ENCODE measurements at regions not wholly inside any gene's neighbourhood (a gene's known extent, or its start where the extent isn't known, plus 50 kb on each side); places are given as distances from the start of the nearest gene placed in this dataset.

DNA sequence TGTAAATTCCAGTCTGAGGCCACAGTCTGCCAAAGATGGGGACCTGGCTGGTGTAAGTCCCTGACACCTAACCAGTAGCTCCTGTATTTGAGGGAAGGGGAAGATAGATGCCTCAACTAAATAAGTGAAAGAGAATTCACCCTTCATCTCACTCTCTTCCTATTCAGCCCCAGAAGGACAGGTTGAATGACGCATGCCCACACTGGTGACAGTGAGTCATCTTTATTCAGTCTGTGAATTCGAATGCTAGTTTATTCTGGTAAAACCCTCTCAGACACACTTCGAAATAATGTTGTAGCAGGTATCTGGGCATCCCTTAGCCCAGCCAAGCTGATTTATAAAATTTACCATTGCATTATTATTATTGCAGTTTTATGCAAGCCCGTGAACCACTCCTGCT is 617.0 kb upstream of the PRMT6 start:
- DNase-seq (ENCODE audit: low spot score in 2 of 2) (no peak), ATAC-seq (replicated peaks; ENCODE audit: extremely low read depth, poor library complexity, severe bottlenecking) (no peak)
- no peak overlapping the region for H3K27ac Mint-ChIP-seq (ENCODE audit: low read depth)
- no peaks in the 10 kb centered on the region for H3K27me3 Mint-ChIP-seq
- H3K4me3 Mint-ChIP-seq, result no peak overlapping the region
- peaks cover 19% of the 10 kb centered on the region for H3K9me3 Mint-ChIP-seq
- no peaks in the 10 kb centered on the region for H3K4me1 Mint-ChIP-seq
- H3K36me3 Mint-ChIP-seq (ENCODE audit: insufficient read depth), result no peaks in the 10 kb centered on the region

GRCh38 chr1:106447466-106447865 is 609.0 kb upstream of the PRMT6 start:
- no peaks in the 10 kb centered on the region for H3K4me1 Mint-ChIP-seq
- no peak overlapping the region for H3K27ac Mint-ChIP-seq (ENCODE audit: low read depth)
- no peaks in the 10 kb centered on the region for H3K36me3 Mint-ChIP-seq (ENCODE audit: insufficient read depth)
- H3K27me3 Mint-ChIP-seq, result no peaks in the 10 kb centered on the region
- no peak for DNase-seq (ENCODE audit: low spot score in 2 of 2)
- H3K4me3 Mint-ChIP-seq, result no peak overlapping the region
- peaks cover 10% of the 10 kb centered on the region for H3K9me3 Mint-ChIP-seq
- no peak for ATAC-seq (replicated peaks; ENCODE audit: extremely low read depth, poor library complexity, severe bottlenecking)

DNA sequence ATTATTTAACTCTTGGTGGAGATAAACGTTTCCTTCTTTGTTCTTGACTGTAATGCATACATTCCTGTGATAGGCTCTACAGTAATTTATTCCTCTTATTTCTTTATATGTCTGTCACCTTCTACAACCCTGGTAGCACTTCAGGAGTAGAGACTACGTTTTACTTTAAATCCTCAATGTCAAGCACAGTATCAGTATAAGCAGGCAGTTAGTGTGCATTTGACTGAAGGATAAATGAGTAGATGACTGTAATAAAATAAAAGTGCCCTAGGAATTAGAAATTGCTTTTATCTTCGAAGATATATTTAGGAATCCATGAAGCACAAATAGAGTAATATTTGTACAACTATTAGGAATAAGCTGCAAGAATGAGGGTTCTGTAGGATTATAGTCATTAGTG is 599.6 kb upstream of the PRMT6 start:
- H3K27me3 Mint-ChIP-seq, result no peaks in the 10 kb centered on the region
- H3K27ac Mint-ChIP-seq (ENCODE audit: low read depth), result no peak overlapping the region
- H3K9me3 Mint-ChIP-seq, result peaks cover 11% of the 10 kb centered on the region
- DNase-seq (ENCODE audit: low spot score in 2 of 2) (no peak), ATAC-seq (replicated peaks; ENCODE audit: extremely low read depth, poor library complexity, severe bottlenecking) (no peak)
- H3K4me3 Mint-ChIP-seq, result no peak overlapping the region
- no peaks in the 10 kb centered on the region for H3K4me1 Mint-ChIP-seq
- no peaks in the 10 kb centered on the region for H3K36me3 Mint-ChIP-seq (ENCODE audit: insufficient read depth)

DNA sequence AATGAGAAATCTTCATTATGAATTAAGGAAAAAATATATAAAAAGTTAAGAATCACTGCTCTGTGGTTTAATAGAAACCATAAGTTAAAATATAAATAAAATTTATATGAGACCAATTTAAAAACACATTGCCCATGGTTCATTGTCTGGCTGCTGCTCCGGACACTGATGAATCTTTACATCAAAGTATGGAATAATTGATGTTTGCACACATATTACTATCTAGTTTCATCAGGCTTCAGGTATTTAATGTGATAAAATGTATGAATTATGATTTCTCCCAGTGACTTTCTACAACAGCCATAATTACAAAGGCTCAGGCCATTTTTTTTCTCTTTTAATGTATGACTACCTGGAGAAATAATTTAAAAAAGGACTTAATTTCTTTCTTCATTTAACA is 599.1 kb upstream of the PRMT6 start:
- Mint-ChIP-seq H3K36me3 (ENCODE audit: insufficient read depth) (no peaks in the 10 kb centered on the region), H3K27me3 (no peaks in the 10 kb centered on the region), H3K4me3 (no peak overlapping the region), H3K9me3 (peaks cover 11% of the 10 kb centered on the region), H3K4me1 (no peaks in the 10 kb centered on the region), H3K27ac (ENCODE audit: low read depth) (no peak overlapping the region)
- ATAC-seq (replicated peaks; ENCODE audit: extremely low read depth, poor library complexity, severe bottlenecking), result no peak
- no peak for DNase-seq (ENCODE audit: low spot score in 2 of 2)

DNA sequence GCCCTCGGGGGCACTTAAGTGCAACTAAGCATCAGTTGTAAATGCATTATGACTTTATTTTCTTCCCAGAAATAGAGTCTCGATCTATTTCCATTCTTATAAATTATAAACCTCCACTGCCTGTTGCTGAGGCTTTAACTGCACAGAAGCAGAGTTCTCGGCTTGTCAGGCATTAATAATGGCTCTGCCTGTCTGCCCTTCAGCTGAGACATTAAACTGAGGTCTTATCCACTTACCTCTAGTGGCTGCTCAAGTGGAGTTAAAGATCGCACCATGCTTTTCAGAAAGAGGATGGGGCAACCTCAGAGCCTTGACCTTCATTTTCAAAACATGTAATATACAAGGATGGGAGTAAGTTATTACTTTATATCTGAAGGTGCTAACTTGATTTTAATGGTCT is 597.6 kb upstream of the PRMT6 start:
- DNase-seq (ENCODE audit: low spot score in 2 of 2) (no peak), ATAC-seq (replicated peaks; ENCODE audit: extremely low read depth, poor library complexity, severe bottlenecking) (no peak)
- peaks cover 6% of the 10 kb centered on the region for H3K9me3 Mint-ChIP-seq
- no peaks in the 10 kb centered on the region for H3K4me1 Mint-ChIP-seq
- no peak overlapping the region for H3K27ac Mint-ChIP-seq (ENCODE audit: low read depth)
- H3K4me3 Mint-ChIP-seq, result no peak overlapping the region
- H3K36me3 Mint-ChIP-seq (ENCODE audit: insufficient read depth), result no peaks in the 10 kb centered on the region
- H3K27me3 Mint-ChIP-seq, result no peaks in the 10 kb centered on the region

DNA sequence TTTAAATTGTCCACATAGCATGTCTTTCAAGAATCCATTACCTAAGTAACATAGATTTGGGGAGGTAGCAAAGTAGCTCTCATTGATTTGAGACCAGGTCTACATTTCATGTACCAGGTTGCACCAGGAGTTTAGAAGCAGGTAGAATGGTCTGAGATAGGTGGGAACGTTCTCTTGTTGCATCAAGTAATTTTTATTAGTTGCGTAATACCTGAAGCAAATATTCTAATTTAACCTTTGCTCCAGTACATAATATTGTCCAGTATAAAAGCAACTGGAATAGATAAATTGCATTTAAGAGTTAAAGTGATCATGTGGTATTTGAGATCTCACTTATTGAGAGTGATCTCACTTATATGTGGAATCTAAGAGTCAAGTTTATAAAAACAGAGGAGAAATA is 597.1 kb upstream of the PRMT6 start:
- Mint-ChIP-seq H3K27ac (ENCODE audit: low read depth) (no peak overlapping the region), H3K9me3 (peaks cover 6% of the 10 kb centered on the region), H3K4me1 (no peaks in the 10 kb centered on the region), H3K27me3 (no peaks in the 10 kb centered on the region), H3K4me3 (no peak overlapping the region), H3K36me3 (ENCODE audit: insufficient read depth) (no peaks in the 10 kb centered on the region)
- ATAC-seq (replicated peaks; ENCODE audit: extremely low read depth, poor library complexity, severe bottlenecking), result no peak
- no peak for DNase-seq (ENCODE audit: low spot score in 2 of 2)

DNA sequence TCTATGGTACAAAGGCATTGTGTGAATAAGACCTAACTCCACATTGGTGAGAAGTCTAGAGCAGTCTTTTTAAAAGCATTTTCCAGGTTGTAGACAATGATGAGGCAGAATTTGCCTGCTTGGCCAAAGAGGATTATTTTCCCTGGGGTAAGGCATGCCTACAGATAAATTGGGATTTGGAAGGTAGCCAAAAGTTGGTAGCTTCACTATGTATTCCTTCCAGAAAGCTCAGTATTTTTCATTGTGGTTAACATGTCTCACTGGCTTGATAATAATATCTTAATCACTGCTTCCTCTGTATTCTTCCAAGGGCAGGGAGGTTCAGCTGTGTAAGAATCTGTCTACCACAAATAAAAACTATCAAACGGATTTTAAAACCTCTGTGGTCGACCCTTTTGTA is 590.8 kb upstream of the PRMT6 start:
- Mint-ChIP-seq H3K4me3 (no peak overlapping the region), H3K27ac (ENCODE audit: low read depth) (no peak overlapping the region), H3K36me3 (ENCODE audit: insufficient read depth) (no peaks in the 10 kb centered on the region), H3K27me3 (no peaks in the 10 kb centered on the region), H3K4me1 (no peaks in the 10 kb centered on the region), H3K9me3 (peaks cover 31% of the 10 kb centered on the region)
- ATAC-seq (replicated peaks; ENCODE audit: extremely low read depth, poor library complexity, severe bottlenecking), result no peak
- DNase-seq (ENCODE audit: low spot score in 2 of 2), result no peak

- peaks cover 30% of the 10 kb centered on the region for H3K9me3 Mint-ChIP-seq
- no peak for DNase-seq (ENCODE audit: low spot score in 2 of 2)
These were observed 575.8 kb upstream of the PRMT6 start for GRCh38 chr1:106480629-106481028.

DNA sequence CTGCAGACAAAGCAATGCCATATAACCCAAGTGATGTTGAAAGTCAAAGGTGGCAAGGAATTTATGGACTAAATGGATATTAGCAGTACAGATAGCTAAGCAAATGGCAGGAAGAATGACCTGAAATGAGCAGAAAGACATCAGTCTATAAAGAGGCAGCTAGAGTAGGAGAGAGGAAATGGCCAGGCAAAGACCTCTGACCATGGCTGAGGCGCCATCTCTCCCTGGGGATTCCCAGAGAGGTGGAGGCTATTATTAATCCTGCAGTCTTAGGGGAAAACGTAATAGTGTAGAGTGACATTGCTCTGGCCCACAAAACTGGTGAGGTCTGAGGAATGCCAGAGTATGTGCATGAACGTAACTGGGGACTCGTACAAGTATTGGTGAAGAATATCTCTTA is 563.6 kb upstream of the PRMT6 start:
- H3K27me3 Mint-ChIP-seq, result no peaks in the 10 kb centered on the region
- H3K4me1 Mint-ChIP-seq, result no peaks in the 10 kb centered on the region

More at GRCh38 chr1:106480629-106481028, 575.8 kb upstream of the PRMT6 start:
- no peak overlapping the region for H3K4me3 Mint-ChIP-seq
- H3K4me1 Mint-ChIP-seq, result no peaks in the 10 kb centered on the region
- H3K36me3 Mint-ChIP-seq (ENCODE audit: insufficient read depth), result no peaks in the 10 kb centered on the region
- ATAC-seq (replicated peaks; ENCODE audit: extremely low read depth, poor library complexity, severe bottlenecking), result no peak
- H3K27me3 Mint-ChIP-seq, result no peaks in the 10 kb centered on the region
- H3K27ac Mint-ChIP-seq (ENCODE audit: low read depth), result no peak overlapping the region

DNA sequence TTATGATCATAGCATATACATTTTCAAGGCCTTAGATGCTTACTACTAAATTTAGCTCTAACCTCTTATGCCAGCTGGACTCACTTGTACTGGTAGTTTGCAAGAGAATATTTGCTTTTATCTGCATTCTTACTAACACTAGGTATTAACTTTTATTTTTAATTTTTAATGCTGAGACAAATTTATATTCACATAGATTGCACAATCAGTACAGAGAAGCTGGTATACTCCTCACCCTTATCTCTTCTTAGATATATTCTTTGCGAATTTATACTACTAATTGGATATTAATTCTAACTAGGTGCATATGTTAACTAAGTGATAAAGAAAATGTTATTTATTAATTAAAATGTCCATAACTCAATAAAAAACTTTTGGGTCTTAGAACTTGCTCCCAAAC is 561.8 kb upstream of the PRMT6 start:
- ATAC-seq (replicated peaks; ENCODE audit: extremely low read depth, poor library complexity, severe bottlenecking) (no peak), DNase-seq (ENCODE audit: low spot score in 2 of 2) (no peak)

More for the DNA sequence above, 563.6 kb upstream of the PRMT6 start:
- ATAC-seq (replicated peaks; ENCODE audit: extremely low read depth, poor library complexity, severe bottlenecking) (no peak), DNase-seq (ENCODE audit: low spot score in 2 of 2) (no peak)
- no peaks in the 10 kb centered on the region for H3K36me3 Mint-ChIP-seq (ENCODE audit: insufficient read depth)
- no peak overlapping the region for H3K27ac Mint-ChIP-seq (ENCODE audit: low read depth)
- H3K9me3 Mint-ChIP-seq, result no peaks in the 10 kb centered on the region
- H3K4me3 Mint-ChIP-seq, result no peak overlapping the region

GRCh38 chr1:106498238-106498637 is 558.2 kb upstream of the PRMT6 start:
- Mint-ChIP-seq H3K4me1 (no peaks in the 10 kb centered on the region), H3K27me3 (no peaks in the 10 kb centered on the region), H3K9me3 (peaks cover 5% of the 10 kb centered on the region), H3K27ac (ENCODE audit: low read depth) (no peak overlapping the region), H3K4me3 (no peak overlapping the region), H3K36me3 (ENCODE audit: insufficient read depth) (no peaks in the 10 kb centered on the region)
- ATAC-seq (replicated peaks; ENCODE audit: extremely low read depth, poor library complexity, severe bottlenecking), result no peak
- no peak for DNase-seq (ENCODE audit: low spot score in 2 of 2)

More for the DNA sequence above, 561.8 kb upstream of the PRMT6 start:
- Mint-ChIP-seq H3K27ac (ENCODE audit: low read depth) (no peak overlapping the region), H3K4me1 (no peaks in the 10 kb centered on the region), H3K9me3 (no peaks in the 10 kb centered on the region), H3K36me3 (ENCODE audit: insufficient read depth) (no peaks in the 10 kb centered on the region), H3K27me3 (no peaks in the 10 kb centered on the region), H3K4me3 (no peak overlapping the region)

DNA sequence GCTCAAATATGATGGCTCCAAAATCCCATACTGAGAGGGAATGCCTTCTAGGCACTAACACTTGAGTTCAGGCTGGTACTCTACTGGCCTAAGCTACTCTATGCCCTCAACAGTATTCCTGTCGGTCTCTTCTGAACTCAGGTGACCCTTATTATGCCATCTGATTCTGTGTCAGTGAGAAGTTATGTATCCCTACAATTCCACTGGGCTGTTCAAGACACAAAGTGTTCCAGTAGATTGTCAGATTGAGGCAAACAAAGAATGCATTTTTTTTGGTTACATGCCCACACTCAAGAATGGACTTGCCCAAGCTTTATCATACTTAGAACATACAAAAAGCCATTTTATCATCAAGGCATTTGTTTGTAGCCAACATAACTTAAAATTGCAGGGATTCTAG is 553.8 kb upstream of the PRMT6 start:
- Mint-ChIP-seq H3K9me3 (peaks cover 7% of the 10 kb centered on the region), H3K4me3 (no peak overlapping the region), H3K27ac (ENCODE audit: low read depth) (no peak overlapping the region), H3K27me3 (no peaks in the 10 kb centered on the region), H3K36me3 (ENCODE audit: insufficient read depth) (no peaks in the 10 kb centered on the region), H3K4me1 (no peaks in the 10 kb centered on the region)
- ATAC-seq (replicated peaks; ENCODE audit: extremely low read depth, poor library complexity, severe bottlenecking), result no peak
- no peak for DNase-seq (ENCODE audit: low spot score in 2 of 2)

DNA sequence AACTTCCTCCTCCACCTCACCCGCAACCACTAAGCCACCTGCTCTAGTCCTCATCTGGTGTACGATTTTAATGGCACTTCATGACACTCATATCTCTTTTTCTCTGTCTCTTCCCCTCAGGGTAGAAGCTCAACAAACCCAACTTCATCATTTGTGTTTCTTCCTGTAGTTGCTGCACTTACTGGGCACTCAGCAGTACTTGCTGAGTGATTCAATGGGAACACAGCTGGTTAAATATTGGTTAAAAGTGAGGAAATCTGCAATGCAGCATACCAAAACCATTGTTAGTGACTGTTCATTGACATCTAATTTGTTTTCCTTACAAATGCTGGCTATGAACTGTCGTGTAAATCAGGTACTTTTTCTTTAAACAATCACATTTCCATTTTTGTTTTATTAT is 541.1 kb upstream of the PRMT6 start:
- H3K27me3 Mint-ChIP-seq, result no peaks in the 10 kb centered on the region
- no peaks in the 10 kb centered on the region for H3K36me3 Mint-ChIP-seq (ENCODE audit: insufficient read depth)
- DNase-seq (ENCODE audit: low spot score in 2 of 2), result no peak
- H3K27ac Mint-ChIP-seq (ENCODE audit: low read depth), result no peak overlapping the region
- peaks cover 17% of the 10 kb centered on the region for H3K9me3 Mint-ChIP-seq
- no peak for ATAC-seq (replicated peaks; ENCODE audit: extremely low read depth, poor library complexity, severe bottlenecking)
- H3K4me1 Mint-ChIP-seq, result no peaks in the 10 kb centered on the region
- H3K4me3 Mint-ChIP-seq, result no peak overlapping the region

- H3K9me3 Mint-ChIP-seq, result peaks cover 11% of the 10 kb centered on the region
- no peaks in the 10 kb centered on the region for H3K27me3 Mint-ChIP-seq
- no peaks in the 10 kb centered on the region for H3K4me1 Mint-ChIP-seq
- H3K27ac Mint-ChIP-seq (ENCODE audit: low read depth), result no peak overlapping the region
- no peak for ATAC-seq (replicated peaks; ENCODE audit: extremely low read depth, poor library complexity, severe bottlenecking)
- no peaks in the 10 kb centered on the region for H3K36me3 Mint-ChIP-seq (ENCODE audit: insufficient read depth)
- H3K4me3 Mint-ChIP-seq, result no peak overlapping the region
- DNase-seq (ENCODE audit: low spot score in 2 of 2), result no peak
These were observed 539.2 kb upstream of the PRMT6 start for GRCh38 chr1:106517224-106517623.

Data from central memory CD8-positive, alpha-beta T cell (primary cell).